ENCODE measurements at regions not wholly inside any gene's neighbourhood (a gene's known extent, or its start where the extent isn't known, plus 50 kb on each side); places are given as distances from the start of the nearest gene placed in this dataset.

DNA sequence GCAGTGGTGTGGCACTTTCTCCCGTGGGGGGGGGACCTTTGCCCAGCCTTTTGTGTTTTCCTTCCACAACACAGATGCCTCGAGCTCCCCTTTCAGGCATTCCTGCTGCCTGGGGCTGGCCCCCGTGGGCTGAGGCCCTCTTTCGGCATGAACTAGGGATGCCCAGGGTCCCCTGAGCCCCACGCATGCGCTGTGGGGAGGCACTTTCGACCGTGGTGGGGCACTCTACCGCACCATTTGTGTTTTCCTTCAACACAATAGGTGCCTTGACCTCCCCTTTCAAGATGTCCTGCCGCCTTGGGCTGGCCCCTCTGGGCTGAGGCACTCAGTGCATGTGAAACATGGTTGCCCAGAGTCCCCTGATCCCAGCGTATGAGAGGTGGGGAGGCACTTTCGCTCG, 363.7 kb downstream of the ALG10 start:
- no peak overlapping the region for H2BK15ac ChIP-seq (ENCODE audit: low read depth, low read length)
- no CpG with 5 or more reads among the region's 13 CpGs for WGBS (ENCODE audit: extremely low coverage, insufficient read length, low lambda C conversion rate)

More for the DNA sequence above, 363.7 kb downstream of the ALG10 start:
- no peaks in the 10 kb centered on the region for H3K79me1 ChIP-seq (ENCODE audit: insufficient read depth, low read depth, low read length, poor library complexity, severe bottlenecking)
- H3K56ac ChIP-seq (ENCODE audit: insufficient read length, low read depth, low read length) = no peak overlapping the region
- no peak for DNase-seq
- H4K20me1 ChIP-seq (ENCODE audit: control insufficient read depth, insufficient read depth, insufficient read length) = no peaks in the 10 kb centered on the region
- no peak overlapping the region for H4K91ac ChIP-seq (ENCODE audit: insufficient read length, low read depth, low read length)
- H3K9me3 Mint-ChIP-seq = peaks cover 87 to 99% of the 10 kb centered on the region in 2 experiments
- H3K4me1 Mint-ChIP-seq = no peaks in the 10 kb centered on the region
- H2BK5ac ChIP-seq (ENCODE audit: insufficient read length, low read length) = no peak overlapping the region
- no peak overlapping the region for H4K5ac ChIP-seq (ENCODE audit: insufficient read length, low read depth, low read length)
- no peak overlapping the region for H3K23ac ChIP-seq (ENCODE audit: insufficient read length, low read depth, low read length)
- no peak overlapping the region for H3K27ac Mint-ChIP-seq
- H3K14ac ChIP-seq (ENCODE audit: insufficient read depth, low read length) = no peak overlapping the region
- H3K9ac ChIP-seq (ENCODE audit: extremely low read depth, insufficient read length, low read length) = no peak overlapping the region
- no peak overlapping the region for H3K4me3 Mint-ChIP-seq
- no peak overlapping the region for H3K18ac ChIP-seq (ENCODE audit: insufficient read length, low read depth, low read length)
- H3K4me2 ChIP-seq (ENCODE audit: insufficient read depth, insufficient read length, low read length) = no peak overlapping the region
- no peak overlapping the region for H2BK20ac ChIP-seq (ENCODE audit: low read depth, low read length, poor library complexity, severe bottlenecking)
- TF ChIP-seq, protein P1, sequence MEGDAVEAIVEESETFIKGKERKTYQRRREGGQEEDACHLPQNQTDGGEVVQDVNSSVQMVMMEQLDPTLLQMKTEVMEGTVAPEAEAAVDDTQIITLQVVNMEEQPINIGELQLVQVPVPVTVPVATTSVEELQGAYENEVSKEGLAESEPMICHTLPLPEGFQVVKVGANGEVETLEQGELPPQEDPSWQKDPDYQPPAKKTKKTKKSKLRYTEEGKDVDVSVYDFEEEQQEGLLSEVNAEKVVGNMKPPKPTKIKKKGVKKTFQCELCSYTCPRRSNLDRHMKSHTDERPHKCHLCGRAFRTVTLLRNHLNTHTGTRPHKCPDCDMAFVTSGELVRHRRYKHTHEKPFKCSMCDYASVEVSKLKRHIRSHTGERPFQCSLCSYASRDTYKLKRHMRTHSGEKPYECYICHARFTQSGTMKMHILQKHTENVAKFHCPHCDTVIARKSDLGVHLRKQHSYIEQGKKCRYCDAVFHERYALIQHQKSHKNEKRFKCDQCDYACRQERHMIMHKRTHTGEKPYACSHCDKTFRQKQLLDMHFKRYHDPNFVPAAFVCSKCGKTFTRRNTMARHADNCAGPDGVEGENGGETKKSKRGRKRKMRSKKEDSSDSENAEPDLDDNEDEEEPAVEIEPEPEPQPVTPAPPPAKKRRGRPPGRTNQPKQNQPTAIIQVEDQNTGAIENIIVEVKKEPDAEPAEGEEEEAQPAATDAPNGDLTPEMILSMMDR (conservative IDR thresholded peaks at IDR 0.05) = no peak
- H2AK5ac ChIP-seq (ENCODE audit: insufficient read length, low read length) = no peak overlapping the region
- no peaks in the 10 kb centered on the region for H3K79me2 ChIP-seq (ENCODE audit: insufficient read depth, low read length)
- no peak overlapping the region for H3T11ph ChIP-seq (ENCODE audit: low read length)
- peaks cover 2% of the 10 kb centered on the region for H3K27me3 Mint-ChIP-seq (ENCODE audit: low read depth)
- H3K4ac ChIP-seq (ENCODE audit: low read depth, low read length) = no peak overlapping the region
- no peak overlapping the region for H2BK12ac ChIP-seq (ENCODE audit: insufficient read length, low read depth, low read length)
- no peaks in the 10 kb centered on the region for H3K23me2 ChIP-seq (ENCODE audit: insufficient read length, low read depth, low read length, poor library complexity, severe bottlenecking)
- peaks cover 19 to 28% (median 23%) of the 10 kb centered on the region in 3 experiments; a peak in 6 of 7 replicates for H3K36me3 Mint-ChIP-seq (ENCODE audit: insufficient read depth in 1 of 3, low read depth in 3 of 3)
- H3K4me1 ChIP-seq (ENCODE audit: insufficient read depth, low read length) = no peaks in the 10 kb centered on the region
- no peak overlapping the region for H4K8ac ChIP-seq (replicated peaks; ENCODE audit: insufficient read length, low read depth, low read length)
- H3K27ac ChIP-seq (ENCODE audit: insufficient read length, low read depth, low read length) = no peak overlapping the region
- H2BK120ac ChIP-seq (ENCODE audit: low read depth, low read length, poor library complexity, severe bottlenecking) = no peak overlapping the region
- no peak overlapping the region for H2AFZ ChIP-seq (ENCODE audit: low read length)
- H3K27me3 ChIP-seq (ENCODE audit: insufficient read depth, low read length) = no peaks in the 10 kb centered on the region; the same call in 1 of the 2 replicates
- peaks cover 94% of the 10 kb centered on the region for H3K9me3 ChIP-seq (ENCODE audit: control insufficient read depth, low read depth, low read length)

Data from H9 (cell line).